ENCODE measurements at regions not wholly inside any gene's neighbourhood (a gene's known extent, or its start where the extent isn't known, plus 50 kb on each side); places are given as distances from the start of the nearest gene placed in this dataset.

GRCh38 chr2:104444889-104445288, 409.0 kb upstream of the POU3F3 start:
- TF ChIP-seq GABPA (IDR thresholded peaks at IDR 0.05; ENCODE audit: low read depth) (no peak), POLR2AphosphoS5 (IDR thresholded peaks at IDR 0.05; ENCODE audit: low read depth) (no peak), SPI1 (IDR thresholded peaks at IDR 0.05; ENCODE audit: borderline replicate concordance, low read depth) (no peak), CTCF (IDR thresholded peaks at IDR 0.05; ENCODE audit: insufficient read depth, low read length) (no peak), REST (IDR thresholded peaks at IDR 0.05; ENCODE audit: insufficient replicate concordance, low read depth) (no peak)
- DNase-seq (ENCODE audit: low read depth in 1 of 2, low spot score in 1 of 2): no peak

GRCh38 chr2:104447831-104448434, 406.0 kb upstream of the POU3F3 start:
- no peak for DNase-seq (ENCODE audit: low read depth in 1 of 2, low spot score in 1 of 2)
- no peak overlapping the region for H3K27ac ChIP-seq (replicated peaks)
- TF ChIP-seq SPI1 (IDR thresholded peaks at IDR 0.05; ENCODE audit: borderline replicate concordance, low read depth) (no peak), CTCF (IDR thresholded peaks at IDR 0.05; ENCODE audit: insufficient read depth, low read length) (no peak), REST (IDR thresholded peaks at IDR 0.05; ENCODE audit: insufficient replicate concordance, low read depth) (no peak), POLR2AphosphoS5 (IDR thresholded peaks at IDR 0.05; ENCODE audit: low read depth) (no peak), GABPA (IDR thresholded peaks at IDR 0.05; ENCODE audit: low read depth) (no peak)
- no peak overlapping the region for H3K4me3 ChIP-seq (replicated peaks; ENCODE audit: insufficient read depth, low read length)
- H3K27me3 ChIP-seq (ENCODE audit: insufficient read depth, poor library complexity, severe bottlenecking): no peaks in the 10 kb centered on the region

More at GRCh38 chr2:104444889-104445288, 409.0 kb upstream of the POU3F3 start:
- H3K27ac ChIP-seq (replicated peaks): no peak overlapping the region
- H3K27me3 ChIP-seq (ENCODE audit: insufficient read depth, poor library complexity, severe bottlenecking): no peaks in the 10 kb centered on the region
- no peak overlapping the region for H3K4me3 ChIP-seq (replicated peaks; ENCODE audit: insufficient read depth, low read length)

- Histone ChIP-seq H3K4me3 (replicated peaks; ENCODE audit: insufficient read depth, low read length) (no peak overlapping the region), H3K27me3 (ENCODE audit: insufficient read depth, poor library complexity, severe bottlenecking) (no peaks in the 10 kb centered on the region), H3K27ac (replicated peaks) (no peak overlapping the region)
- DNase-seq (ENCODE audit: low read depth in 1 of 2, low spot score in 1 of 2): no peak
- TF ChIP-seq REST (IDR thresholded peaks at IDR 0.05; ENCODE audit: insufficient replicate concordance, low read depth): no peak
- no peak for TF ChIP-seq CTCF (IDR thresholded peaks at IDR 0.05; ENCODE audit: insufficient read depth, low read length)
- TF ChIP-seq POLR2AphosphoS5 (IDR thresholded peaks at IDR 0.05; ENCODE audit: low read depth): no peak
- no peak for TF ChIP-seq SPI1 (IDR thresholded peaks at IDR 0.05; ENCODE audit: borderline replicate concordance, low read depth)
- no peak for TF ChIP-seq GABPA (IDR thresholded peaks at IDR 0.05; ENCODE audit: low read depth)
Observed at GRCh38 chr2:104448661-104449440, 405.1 kb upstream of the POU3F3 start.

Measured in HL-60 (cell line).